Stimulated activated memory B cell treated with anti-CD40 and anti-IgM and Interleukin-4, amounts not matched to agents 10 μg/mL and 1 μg/mL and 100 μg/mL, for 72 hours (primary cell): ENCODE measurements at regions not wholly inside any gene's neighbourhood (a gene's known extent, or its start where the extent isn't known, plus 50 kb on each side); places are given as distances from the start of the nearest gene placed in this dataset.
"Not testable (repeated sequence)": the region's sequence is repeated elsewhere in the genome, so short reads cannot be mapped to it uniquely, and the experiment has no call there.

ENCODE experiments used
- ATAC-seq: fragments of 150-1000 bp; cut with Tn5 transposase; 2 replicates; pipeline ENCODE4 v1.10.0; 2021
- H3K27ac Mint-ChIP-seq: one replicate; pipeline ENCODE4 v1.8.0; 2022; ENCODE audit warnings: mild to moderate bottlenecking, mixed read lengths
- H3K27me3 Mint-ChIP-seq: one replicate; pipeline ENCODE4 v1.8.0; 2022; ENCODE audit warnings: mixed read lengths
- H3K36me3 Mint-ChIP-seq: one replicate; pipeline ENCODE4 v1.8.0; 2022; ENCODE audit warnings: mixed read lengths
- H3K4me1 Mint-ChIP-seq: one replicate; pipeline ENCODE4 v1.8.0; 2022; ENCODE audit warnings: mixed read lengths
- H3K4me3 Mint-ChIP-seq: one replicate; pipeline ENCODE4 v1.8.0; 2022; ENCODE audit warnings: mild to moderate bottlenecking, moderate library complexity, mixed read lengths
- H3K9me3 Mint-ChIP-seq: one replicate; pipeline ENCODE4 v1.8.0; 2022; ENCODE audit warnings: mixed read lengths

DNA sequence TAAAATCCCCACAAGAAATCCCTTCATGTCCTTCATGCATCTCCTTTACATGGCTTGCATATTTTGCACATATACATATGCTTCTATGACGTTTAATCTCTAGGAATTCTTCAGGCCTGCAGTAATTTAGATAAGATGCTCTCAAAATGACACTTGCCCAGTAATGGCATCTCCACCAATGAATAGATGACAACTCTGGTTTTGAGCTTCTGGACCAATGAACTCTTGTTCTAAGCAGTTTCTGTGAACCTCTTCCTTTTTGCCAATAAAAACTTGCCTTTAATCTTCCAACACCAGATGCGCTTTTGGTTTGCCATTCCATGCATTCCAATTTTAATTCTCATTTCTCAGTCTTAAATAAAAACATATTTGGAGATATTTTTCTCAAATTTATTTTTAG lies 189.8 kb upstream of the OLFM3 start:
- Mint-ChIP-seq H3K27ac (no peak overlapping the region), H3K4me3 (no peak overlapping the region), H3K4me1 (no peaks in the 10 kb centered on the region), H3K9me3 (no peaks in the 10 kb centered on the region), H3K27me3 (no peaks in the 10 kb centered on the region), H3K36me3 (no peaks in the 10 kb centered on the region)
- no peak for ATAC-seq

DNA sequence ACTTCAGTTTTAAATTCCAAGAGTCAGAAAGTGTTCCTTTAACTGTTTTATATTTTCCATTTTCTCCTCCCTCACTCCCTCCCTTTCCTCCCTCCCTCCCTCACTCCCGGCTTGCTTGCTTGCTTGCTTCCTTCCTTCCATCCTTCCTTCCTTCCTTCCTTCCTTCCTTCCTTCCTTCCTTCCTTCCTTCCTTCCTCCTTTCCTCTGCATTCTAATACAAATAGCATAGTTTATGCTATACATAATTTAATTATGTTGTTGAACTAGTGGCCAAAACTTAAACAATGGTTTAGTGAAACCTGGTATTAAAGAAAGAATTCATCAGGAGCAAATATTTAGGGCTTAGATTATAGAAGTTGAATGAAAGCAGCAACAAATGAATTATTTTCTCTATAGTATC lies 188.5 kb upstream of the OLFM3 start:
- Mint-ChIP-seq H3K27ac (no peak overlapping the region), H3K4me1 (no peaks in the 10 kb centered on the region), H3K4me3 (no peak overlapping the region), H3K27me3 (no peaks in the 10 kb centered on the region), H3K9me3 (no peaks in the 10 kb centered on the region), H3K36me3 (no peaks in the 10 kb centered on the region)
- no peak for ATAC-seq

DNA sequence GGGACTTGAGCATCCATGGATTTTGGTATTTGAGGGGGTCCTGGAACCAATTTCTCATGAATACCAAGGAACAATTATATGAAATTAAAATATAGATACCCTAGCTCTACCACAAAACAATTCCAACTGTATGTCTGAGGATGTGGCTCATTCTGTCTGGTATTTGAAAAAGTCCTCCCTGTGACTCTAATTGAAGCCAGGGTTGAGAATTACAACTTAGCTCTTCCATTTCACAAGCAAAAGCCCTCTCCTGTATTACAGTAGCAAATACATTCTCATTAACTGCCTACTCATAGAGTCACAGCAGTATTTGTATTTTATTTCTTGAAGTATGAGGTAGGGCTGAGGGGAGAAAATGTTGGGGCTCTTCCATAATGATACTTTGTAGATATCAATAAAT lies 187.8 kb upstream of the OLFM3 start:
- ATAC-seq = no peak
- H3K9me3 Mint-ChIP-seq = no peaks in the 10 kb centered on the region
- H3K27ac Mint-ChIP-seq = no peak overlapping the region
- no peaks in the 10 kb centered on the region for H3K36me3 Mint-ChIP-seq
- no peak overlapping the region for H3K4me3 Mint-ChIP-seq
- H3K27me3 Mint-ChIP-seq = no peaks in the 10 kb centered on the region
- no peaks in the 10 kb centered on the region for H3K4me1 Mint-ChIP-seq

DNA sequence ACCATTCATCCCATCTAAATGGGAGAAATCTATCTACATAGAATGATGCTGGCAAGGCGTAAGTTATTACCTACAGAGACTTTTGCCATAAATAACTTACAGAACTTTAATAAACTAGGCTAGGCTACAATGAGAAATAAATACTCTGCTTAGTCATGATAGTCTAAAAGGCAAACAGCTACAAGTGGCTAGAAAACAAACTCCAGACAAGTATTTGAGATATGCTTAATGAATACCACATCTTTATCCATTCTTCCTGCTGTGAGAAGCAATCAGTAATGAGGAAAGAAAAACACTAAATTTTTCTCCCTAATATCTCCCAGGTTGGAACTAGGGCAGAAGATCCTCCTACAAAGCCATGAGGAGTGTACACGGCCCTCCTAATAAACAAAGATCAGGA lies 187.0 kb upstream of the OLFM3 start:
- Mint-ChIP-seq H3K4me3 (no peak overlapping the region), H3K9me3 (no peaks in the 10 kb centered on the region), H3K4me1 (no peaks in the 10 kb centered on the region), H3K27ac (no peak overlapping the region), H3K36me3 (no peaks in the 10 kb centered on the region), H3K27me3 (no peaks in the 10 kb centered on the region)
- ATAC-seq = no peak

DNA sequence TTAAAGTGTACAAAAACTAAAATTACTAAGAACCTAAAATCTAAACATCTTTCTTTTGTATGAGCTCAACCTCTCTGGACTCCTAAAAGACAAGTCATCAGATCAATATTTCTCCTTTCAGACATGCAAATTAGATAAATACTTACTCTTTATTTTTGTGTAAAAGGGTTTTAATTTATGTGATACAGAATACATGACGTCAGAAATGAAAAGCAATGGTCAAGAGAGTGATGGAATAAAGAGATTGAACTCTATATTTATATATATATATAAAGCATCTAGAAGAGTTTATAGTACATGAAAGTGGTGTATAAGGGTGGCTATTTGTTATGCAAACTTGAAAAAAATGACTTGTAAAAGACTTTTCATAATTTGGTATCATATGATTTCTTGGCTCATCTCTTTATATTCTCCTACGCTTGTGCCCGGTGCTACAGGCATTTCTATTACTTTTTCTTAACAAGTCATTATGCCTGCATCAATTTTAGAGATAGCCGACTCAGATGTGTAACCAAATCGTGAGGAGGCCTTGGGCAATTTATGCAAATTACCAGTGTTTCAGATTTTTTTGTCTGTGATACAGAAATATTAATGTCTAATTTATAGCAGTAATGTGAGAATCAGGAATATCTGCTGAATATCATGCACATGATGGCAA lies 186.0 kb upstream of the OLFM3 start:
- Mint-ChIP-seq H3K9me3 (no peaks in the 10 kb centered on the region), H3K4me3 (no peak overlapping the region), H3K27me3 (no peaks in the 10 kb centered on the region), H3K4me1 (no peaks in the 10 kb centered on the region), H3K27ac (no peak overlapping the region), H3K36me3 (no peaks in the 10 kb centered on the region)
- no peak for ATAC-seq

DNA sequence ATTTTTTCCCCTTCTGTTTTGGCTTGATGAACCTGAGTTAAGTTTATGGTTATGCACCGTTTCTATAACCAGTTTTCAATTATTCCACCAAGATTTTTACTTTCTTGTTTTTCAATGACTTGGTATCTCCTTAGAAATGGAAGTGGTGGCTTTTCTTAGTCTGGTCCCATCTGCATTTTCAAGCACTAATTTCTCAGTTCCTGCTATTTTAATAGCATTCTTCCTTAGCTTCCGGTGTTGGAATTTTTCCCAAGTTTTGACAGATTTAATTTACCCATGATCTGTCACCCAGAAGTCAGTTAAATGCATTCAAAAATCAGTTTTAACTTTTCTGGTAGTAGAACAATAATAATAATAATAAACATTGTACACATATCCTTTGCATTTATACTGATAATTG lies 184.6 kb upstream of the OLFM3 start:
- Mint-ChIP-seq H3K4me3 (no peak overlapping the region), H3K36me3 (no peaks in the 10 kb centered on the region), H3K9me3 (no peaks in the 10 kb centered on the region), H3K27me3 (no peaks in the 10 kb centered on the region), H3K27ac (no peak overlapping the region), H3K4me1 (no peaks in the 10 kb centered on the region)
- ATAC-seq = no peak

DNA sequence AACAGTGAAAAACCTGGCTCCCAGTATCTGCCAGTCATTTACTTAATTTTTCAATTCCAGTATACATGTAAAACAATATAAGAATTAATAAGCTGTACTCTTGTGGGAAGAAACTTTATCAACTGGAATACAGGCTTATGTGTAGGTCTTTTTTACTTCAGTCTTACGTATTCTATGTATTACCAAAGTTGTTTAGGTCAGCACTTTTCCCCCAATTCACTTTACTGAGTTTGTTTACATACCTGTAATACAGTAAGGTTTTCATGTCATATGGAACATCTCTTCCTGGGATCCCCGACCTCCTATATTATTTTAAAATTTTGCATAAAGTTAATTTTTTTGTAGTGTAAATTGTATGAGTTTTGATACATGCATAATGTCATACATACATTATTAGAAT lies 181.8 kb upstream of the OLFM3 start:
- Mint-ChIP-seq H3K36me3 (no peaks in the 10 kb centered on the region), H3K9me3 (no peaks in the 10 kb centered on the region), H3K4me1 (no peaks in the 10 kb centered on the region), H3K27me3 (no peaks in the 10 kb centered on the region), H3K4me3 (no peak overlapping the region), H3K27ac (no peak overlapping the region)
- no peak for ATAC-seq

DNA sequence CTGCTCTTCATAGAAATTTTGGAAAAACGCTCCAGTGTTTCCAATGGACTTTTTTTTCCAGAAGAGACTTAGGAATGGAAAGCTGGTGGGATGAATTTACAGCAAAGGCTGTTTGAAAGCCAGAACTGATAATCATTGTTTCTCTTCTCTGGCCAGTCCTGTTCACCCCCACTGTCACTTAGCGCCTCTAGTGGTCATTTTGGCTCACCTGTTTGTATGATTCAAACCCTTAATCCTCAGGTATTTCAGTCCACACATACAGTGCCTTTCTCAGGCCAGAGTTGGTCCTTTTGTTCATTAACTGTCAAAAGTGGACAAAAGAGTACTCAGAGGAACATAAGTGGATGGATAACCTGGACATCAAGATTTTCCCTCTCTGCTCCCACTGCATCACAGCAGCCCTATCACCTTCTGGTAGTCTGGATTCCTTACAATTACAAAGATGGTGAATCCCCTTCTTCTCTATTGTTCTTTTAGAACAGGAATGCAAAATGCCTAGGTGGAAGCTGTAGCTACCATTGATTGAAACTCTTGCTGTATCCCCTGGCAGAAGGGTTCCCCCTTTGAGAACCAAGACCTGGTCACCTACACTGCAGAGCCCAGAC lies 177.6 kb upstream of the OLFM3 start:
- Mint-ChIP-seq H3K4me1 (no peaks in the 10 kb centered on the region), H3K27ac (no peak overlapping the region), H3K4me3 (no peak overlapping the region), H3K9me3 (no peaks in the 10 kb centered on the region), H3K36me3 (no peaks in the 10 kb centered on the region), H3K27me3 (no peaks in the 10 kb centered on the region)
- ATAC-seq = no peak

DNA sequence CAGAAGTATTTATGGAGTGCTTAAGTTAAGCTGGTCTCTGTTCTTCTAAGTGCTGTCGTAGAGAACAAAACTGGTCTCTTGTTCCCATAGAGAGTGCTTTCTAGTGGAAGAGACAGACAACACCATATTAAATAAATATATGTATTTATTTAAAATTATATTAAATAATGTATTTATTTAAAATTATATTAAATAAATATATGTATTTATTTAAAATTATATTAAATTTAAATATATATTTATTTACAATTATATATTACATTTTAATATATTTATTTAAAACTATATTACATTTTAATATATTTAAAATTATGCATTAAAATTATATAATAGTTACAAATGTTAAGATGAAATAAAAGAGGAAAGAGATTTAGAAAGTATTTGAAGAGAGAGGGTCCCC lies 175.5 kb upstream of the OLFM3 start:
- Mint-ChIP-seq H3K4me1 (no peaks in the 10 kb centered on the region), H3K9me3 (no peaks in the 10 kb centered on the region), H3K27ac (no peak overlapping the region), H3K4me3 (no peak overlapping the region), H3K27me3 (no peaks in the 10 kb centered on the region), H3K36me3 (no peaks in the 10 kb centered on the region)
- ATAC-seq = no peak

DNA sequence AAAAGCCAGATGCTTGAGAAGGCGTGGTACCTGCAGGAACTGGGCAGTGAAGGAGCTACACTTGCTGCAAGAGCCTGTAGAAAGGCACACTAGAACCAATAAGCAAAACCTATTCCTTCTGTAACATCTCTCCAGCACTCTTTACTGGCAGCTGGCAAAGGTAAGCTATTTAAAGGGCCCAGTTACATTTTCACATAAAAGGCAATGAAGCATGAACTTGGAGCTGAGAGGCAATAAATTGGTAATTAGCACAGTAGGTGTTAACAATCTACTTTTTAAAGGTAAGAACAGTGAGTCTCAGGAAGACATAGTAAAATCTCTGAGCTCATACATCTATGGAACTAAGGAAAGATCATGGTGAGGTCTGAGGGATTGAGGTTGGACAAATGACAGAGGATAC lies 167.1 kb upstream of the OLFM3 start:
- Mint-ChIP-seq H3K4me1 (no peaks in the 10 kb centered on the region), H3K27ac (no peak overlapping the region), H3K9me3 (peaks cover 2% of the 10 kb centered on the region), H3K27me3 (no peaks in the 10 kb centered on the region), H3K36me3 (no peaks in the 10 kb centered on the region), H3K4me3 (no peak overlapping the region)
- no peak for ATAC-seq

DNA sequence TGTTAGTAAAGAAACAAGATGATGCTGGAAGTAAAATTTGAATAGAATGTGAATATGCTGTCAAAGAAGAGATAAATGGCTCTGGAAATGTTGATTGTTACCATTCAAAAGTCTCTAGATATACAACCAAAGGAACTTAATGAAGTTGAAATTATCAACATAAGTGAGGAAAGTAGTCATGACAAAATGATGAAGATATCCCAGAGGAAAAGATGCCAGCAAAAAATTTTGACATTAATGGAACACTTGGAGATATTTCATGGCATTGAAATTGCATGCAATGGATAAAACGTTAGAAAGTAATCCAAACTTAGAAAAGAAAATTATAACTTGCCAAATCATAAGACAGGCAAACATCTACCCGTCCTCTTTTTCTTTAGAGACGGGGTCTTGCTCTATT lies 154.5 kb upstream of the OLFM3 start:
- no peak overlapping the region for H3K27ac Mint-ChIP-seq
- H3K4me1 Mint-ChIP-seq = no peaks in the 10 kb centered on the region
- H3K27me3 Mint-ChIP-seq = no peaks in the 10 kb centered on the region
- no peak overlapping the region for H3K4me3 Mint-ChIP-seq
- H3K36me3 Mint-ChIP-seq = no peaks in the 10 kb centered on the region
- no peak for ATAC-seq
- H3K9me3 Mint-ChIP-seq = no peaks in the 10 kb centered on the region

DNA sequence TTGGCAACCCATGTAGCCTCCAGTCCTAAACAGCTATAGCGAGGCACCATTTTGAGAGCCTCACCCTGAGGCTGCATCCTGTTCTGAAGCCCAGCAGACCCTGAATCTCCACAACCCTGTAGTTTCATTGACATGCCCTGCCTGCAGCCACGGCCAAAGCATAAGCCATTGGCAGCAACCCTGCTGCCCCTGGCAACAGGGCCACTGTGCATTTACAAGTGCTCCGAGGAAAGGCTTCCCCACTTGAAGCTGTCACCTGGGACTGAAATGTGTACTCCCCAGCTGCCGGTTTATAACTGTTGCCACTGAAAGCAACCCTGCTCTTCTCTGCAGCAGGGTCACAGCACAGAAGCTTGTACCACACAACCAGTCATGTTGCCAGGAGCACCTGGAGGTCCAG lies 124.2 kb upstream of the OLFM3 start:
- Mint-ChIP-seq H3K27me3 (no peaks in the 10 kb centered on the region), H3K9me3 (peaks cover 6% of the 10 kb centered on the region), H3K4me3 (no peak overlapping the region), H3K4me1 (no peaks in the 10 kb centered on the region), H3K36me3 (no peaks in the 10 kb centered on the region), H3K27ac (no peak overlapping the region)
- no peak for ATAC-seq

DNA sequence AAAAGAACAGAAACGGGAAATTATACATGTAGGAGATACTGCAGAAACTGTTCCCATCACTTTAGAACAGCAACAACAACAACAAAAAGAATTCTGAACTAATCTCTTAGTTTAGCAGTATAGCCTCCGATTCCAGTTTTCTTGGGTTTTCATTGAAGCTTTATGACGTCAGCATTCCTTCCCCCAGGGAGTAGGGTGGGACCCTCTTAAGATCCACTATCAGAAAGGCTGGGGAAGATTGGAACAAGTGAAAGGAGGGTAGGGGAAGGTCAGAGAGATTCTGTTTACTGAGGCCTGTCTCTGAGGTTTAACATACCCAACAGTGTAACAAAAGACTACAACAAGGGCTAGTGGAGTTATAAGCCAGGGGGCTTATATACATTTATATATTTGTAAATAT lies 121.4 kb upstream of the OLFM3 start:
- Mint-ChIP-seq H3K4me3 (no peak overlapping the region), H3K27me3 (no peaks in the 10 kb centered on the region), H3K4me1 (no peaks in the 10 kb centered on the region), H3K27ac (no peak overlapping the region), H3K36me3 (no peaks in the 10 kb centered on the region), H3K9me3 (peaks cover 6% of the 10 kb centered on the region)
- ATAC-seq = no peak

DNA sequence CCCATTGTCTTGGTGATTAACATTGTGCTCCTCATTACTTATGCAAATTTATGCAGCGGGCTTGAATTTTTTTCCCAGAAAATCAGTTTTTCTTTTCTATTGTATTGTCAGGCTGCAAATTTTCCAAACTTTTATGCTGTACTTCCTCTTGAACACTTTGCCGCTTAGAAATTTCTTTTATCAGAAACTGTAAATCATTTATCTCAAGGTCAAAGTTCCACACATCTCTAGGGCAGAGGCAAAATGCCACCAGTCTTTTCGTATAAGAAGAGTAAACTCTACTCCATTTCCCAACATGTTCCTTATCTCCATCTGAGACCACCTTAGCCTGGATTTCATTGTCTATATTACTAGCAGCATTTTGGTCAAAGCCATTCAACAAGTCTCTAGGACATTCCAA lies 113.9 kb upstream of the OLFM3 start:
- no peak for ATAC-seq
- Mint-ChIP-seq H3K4me1 (no peaks in the 10 kb centered on the region), H3K27ac (no peak overlapping the region), H3K36me3 (no peaks in the 10 kb centered on the region), H3K27me3 (no peaks in the 10 kb centered on the region), H3K4me3 (no peak overlapping the region), H3K9me3 (peaks cover 9% of the 10 kb centered on the region)

DNA sequence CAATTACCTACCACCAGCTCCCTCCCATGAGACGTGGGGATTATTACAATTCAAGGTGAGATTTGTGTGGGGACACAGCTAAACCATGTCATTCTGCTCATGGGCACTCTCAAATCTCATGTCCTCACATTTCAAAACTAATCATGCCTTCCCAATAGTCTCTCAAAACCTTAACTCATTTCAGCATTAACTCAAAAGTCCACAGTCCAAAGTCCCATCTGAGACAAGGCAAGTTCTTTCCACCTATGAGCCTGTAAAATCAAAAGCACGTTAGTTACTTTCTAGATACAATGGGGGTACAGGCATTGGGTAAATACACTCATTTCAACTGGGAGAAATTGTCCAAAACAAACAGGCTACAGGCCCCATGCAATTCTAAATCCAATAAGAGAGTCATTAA lies 112.8 kb upstream of the OLFM3 start:
- H3K27me3 Mint-ChIP-seq, H3K27ac Mint-ChIP-seq, H3K4me1 Mint-ChIP-seq, ATAC-seq, H3K4me3 Mint-ChIP-seq, H3K9me3 Mint-ChIP-seq, H3K36me3 Mint-ChIP-seq: not testable (repeated sequence)

DNA sequence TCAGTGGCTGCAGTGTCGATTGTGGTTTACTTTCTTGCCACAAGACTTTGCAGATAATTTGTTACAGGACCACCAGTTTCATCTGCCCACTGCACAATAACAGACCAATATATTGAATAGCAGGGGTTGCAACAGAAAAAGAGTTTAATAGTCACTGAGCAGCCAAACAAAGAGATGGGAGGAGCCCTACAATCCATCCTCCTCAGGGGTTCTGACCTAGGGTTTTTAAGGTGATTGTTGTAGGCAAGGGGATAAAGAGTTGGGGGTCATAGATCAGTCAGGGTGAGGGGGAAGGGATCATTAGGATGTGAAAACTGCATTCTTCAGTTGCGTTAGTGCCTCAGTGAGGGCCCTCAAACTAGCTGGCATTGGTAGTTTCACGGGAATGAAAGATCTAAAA lies 110.7 kb upstream of the OLFM3 start:
- Mint-ChIP-seq H3K9me3 (peaks cover 9% of the 10 kb centered on the region), H3K27ac (no peak overlapping the region), H3K4me1 (no peaks in the 10 kb centered on the region), H3K36me3 (no peaks in the 10 kb centered on the region), H3K4me3 (no peak overlapping the region), H3K27me3 (no peaks in the 10 kb centered on the region)
- ATAC-seq = no peak
